ENCODE measurements at regions not wholly inside any gene's neighbourhood (a gene's known extent, or its start where the extent isn't known, plus 50 kb on each side); places are given as distances from the start of the nearest gene placed in this dataset.

- Histone ChIP-seq H3K79me2 (ENCODE audit: insufficient read depth, low read length) (no peaks in the 10 kb centered on the region), H3K36me3 (ENCODE audit: insufficient read depth, low read length) (no peaks in the 10 kb centered on the region), H3K4me2 (ENCODE audit: low read length) (no peak overlapping the region), H3K27me3 (ENCODE audit: insufficient read depth, low read length) (peaks cover 6% of the 10 kb centered on the region; the same call in 1 of the 2 replicates), H3K27ac (ENCODE audit: low read depth, low read length, poor library complexity, severe bottlenecking) (no peak overlapping the region), H2AFZ (ENCODE audit: low read length) (no peak overlapping the region), H3F3A (ENCODE audit: insufficient read depth, low read length) (no peaks in the 10 kb centered on the region), H3K9me3 (ENCODE audit: low read length) (0 out of 2 replicates have a peak, but pooled peaks cover 7% of the 10 kb centered on the region), H3K4me3 (ENCODE audit: low read depth, low read length, poor library complexity, severe bottlenecking) (no peak overlapping the region), H4K20me1 (ENCODE audit: insufficient read depth, low read length) (no peaks in the 10 kb centered on the region), H3K9ac (ENCODE audit: low read length) (no peak overlapping the region), H3K4me1 (ENCODE audit: insufficient read depth, low read length, severe bottlenecking) (no peaks in the 10 kb centered on the region), H3K9me2 (ENCODE audit: low read depth, low read length) (no peaks in the 10 kb centered on the region)
- TF ChIP-seq CTCF (IDR thresholded peaks at IDR 0.05; ENCODE audit: low read length) = no peak
- TF ChIP-seq EZH2 (IDR thresholded peaks at IDR 0.05; ENCODE audit: borderline replicate concordance, low read length) = no peak
Measured at GRCh38 chr11:69947793-69948255, 128.6 kb upstream of the FGF3 start.

GRCh38 chr11:69948256-69949141 is 129.3 kb upstream of the FGF3 start:
- Histone ChIP-seq H3K79me2 (ENCODE audit: insufficient read depth, low read length) (no peaks in the 10 kb centered on the region), H3K9ac (ENCODE audit: low read length) (no peak overlapping the region), H3K4me2 (ENCODE audit: low read length) (no peak overlapping the region), H3K27me3 (ENCODE audit: insufficient read depth, low read length) (peaks cover 6% of the 10 kb centered on the region; the same call in 1 of the 2 replicates), H3K27ac (ENCODE audit: low read depth, low read length, poor library complexity, severe bottlenecking) (no peak overlapping the region), H3K9me2 (ENCODE audit: low read depth, low read length) (no peaks in the 10 kb centered on the region), H3K36me3 (ENCODE audit: insufficient read depth, low read length) (no peaks in the 10 kb centered on the region), H3K4me3 (ENCODE audit: low read depth, low read length, poor library complexity, severe bottlenecking) (no peak overlapping the region), H3K9me3 (ENCODE audit: low read length) (0 out of 2 replicates have a peak, but pooled peaks cover 7% of the 10 kb centered on the region), H4K20me1 (ENCODE audit: insufficient read depth, low read length) (no peaks in the 10 kb centered on the region), H3K4me1 (ENCODE audit: insufficient read depth, low read length, severe bottlenecking) (no peaks in the 10 kb centered on the region), H2AFZ (ENCODE audit: low read length) (no peak overlapping the region), H3F3A (ENCODE audit: insufficient read depth, low read length) (no peaks in the 10 kb centered on the region)
- no peak; the same call in 1 of the 2 replicates for TF ChIP-seq CTCF (IDR thresholded peaks at IDR 0.05; ENCODE audit: low read length)
- no peak for TF ChIP-seq EZH2 (IDR thresholded peaks at IDR 0.05; ENCODE audit: borderline replicate concordance, low read length)

GRCh38 chr11:69949327-69949726 is 128.8 kb upstream of the ANO1 start:
- Histone ChIP-seq H3K9ac (ENCODE audit: low read length) (no peak overlapping the region), H3K27ac (ENCODE audit: low read depth, low read length, poor library complexity, severe bottlenecking) (no peak overlapping the region)
- no peak for TF ChIP-seq CTCF (IDR thresholded peaks at IDR 0.05; ENCODE audit: low read length)
- TF ChIP-seq EZH2 (IDR thresholded peaks at IDR 0.05; ENCODE audit: borderline replicate concordance, low read length) = no peak

More at GRCh38 chr11:69949327-69949726, 128.8 kb upstream of the ANO1 start:
- H3K79me2 ChIP-seq (ENCODE audit: insufficient read depth, low read length) = no peaks in the 10 kb centered on the region
- no peak overlapping the region for H3K4me3 ChIP-seq (ENCODE audit: low read depth, low read length, poor library complexity, severe bottlenecking)
- 0 out of 2 replicates have a peak, but pooled peaks cover 7% of the 10 kb centered on the region for H3K9me3 ChIP-seq (ENCODE audit: low read length)
- no peaks in the 10 kb centered on the region for H4K20me1 ChIP-seq (ENCODE audit: insufficient read depth, low read length)
- no peaks in the 10 kb centered on the region for H3K4me1 ChIP-seq (ENCODE audit: insufficient read depth, low read length, severe bottlenecking)
- no peaks in the 10 kb centered on the region for H3F3A ChIP-seq (ENCODE audit: insufficient read depth, low read length)
- H3K9me2 ChIP-seq (ENCODE audit: low read depth, low read length) = no peaks in the 10 kb centered on the region
- no peak overlapping the region for H2AFZ ChIP-seq (ENCODE audit: low read length)
- no peak overlapping the region for H3K4me2 ChIP-seq (ENCODE audit: low read length)
- H3K36me3 ChIP-seq (ENCODE audit: insufficient read depth, low read length) = no peaks in the 10 kb centered on the region
- H3K27me3 ChIP-seq (ENCODE audit: insufficient read depth, low read length) = peaks cover 6% of the 10 kb centered on the region; the same call in 1 of the 2 replicates

Measured in OCI-LY1 (cell line).